WTC11 (cell line): ENCODE measurements at regions not wholly inside any gene's neighbourhood (a gene's known extent, or its start where the extent isn't known, plus 50 kb on each side); places are given as distances from the start of the nearest gene placed in this dataset.

Source experiments
- ATAC-seq: fragments of 200-7000 bp; cut with Tn5 transposase; 2 replicates; pipeline ENCODE4 v1.10.0; 2021; ENCODE audit warnings: mild to moderate bottlenecking, moderate library complexity
- CTCF ChIA-PET: fragments of 300-600 bp; sonication (Branson Sonifier 250); formaldehyde crosslinking; loops from one replicate; lab custom pipeline; 2021; ENCODE audit warnings: antibody characterized with exemption; lab: Charles Lee
- POLR2A ChIA-PET: fragments of 350-600 bp; sonication (Branson Sonifier 250); formaldehyde crosslinking; loops from one replicate; lab custom pipeline; 2021; ENCODE audit warnings: antibody characterized with exemption; lab: Charles Lee
- DNase-seq: peaks from one replicate; pipeline ENCODE4 v3.0.0; 2021; ENCODE audit warnings: low spot score
- H3K27ac Mint-ChIP-seq: 2 replicates; pipeline ENCODE4 v1.8.0; 2021; ENCODE audit warnings: mixed read lengths
- H3K27me3 Mint-ChIP-seq: 2 replicates; pipeline ENCODE4 v1.8.0; 2021; ENCODE audit warnings: low read depth, mild to moderate bottlenecking, moderate library complexity, mixed read lengths
- H3K36me3 Mint-ChIP-seq: 2 replicates; pipeline ENCODE4 v1.8.0; 2021; ENCODE audit warnings: mixed read lengths
- H3K4me1 Mint-ChIP-seq: 2 replicates; pipeline ENCODE4 v1.8.0; 2022; ENCODE audit warnings: mixed read lengths
- H3K4me3 Mint-ChIP-seq: 2 replicates; pipeline ENCODE4 v1.8.0; 2021; ENCODE audit warnings: mild to moderate bottlenecking, moderate library complexity, mixed read lengths
- H3K9me3 Mint-ChIP-seq: 2 replicates; pipeline ENCODE4 v1.8.0; 2021; ENCODE audit warnings: mixed read lengths
- AR ChIP-seq: fragments of 250-450 bp; sonication (Bioruptor Pico); IDR thresholded peaks from 2 replicates; pipeline ENCODE4 v1.9.0; 2021; ENCODE audit warnings: mild to moderate bottlenecking
- ATF3 ChIP-seq: sonication (generic); formaldehyde crosslinking; conservative IDR thresholded peaks from 2 replicates; pipeline ENCODE4 v1.8.1; 2022; ENCODE audit warnings: mild to moderate bottlenecking, missing genetic modification reagents
- ATF6 ChIP-seq: sonication (generic); formaldehyde crosslinking; IDR thresholded peaks from 2 replicates; pipeline ENCODE4 v1.8.1; 2023; ENCODE audit warnings: mild to moderate bottlenecking, missing genetic modification reagents
- E2F4 ChIP-seq: sonication (generic); formaldehyde crosslinking; IDR thresholded peaks from 2 replicates; pipeline ENCODE4 v1.8.1; 2022; ENCODE audit warnings: low read depth, mild to moderate bottlenecking, moderate library complexity, missing genetic modification reagents, borderline replicate concordance
- E2F5 ChIP-seq: sonication (generic); formaldehyde crosslinking; IDR thresholded peaks from 2 replicates; pipeline ENCODE4 v1.8.1; 2022; ENCODE audit warnings: mild to moderate bottlenecking, moderate library complexity, missing genetic modification reagents
- ELF4 ChIP-seq: sonication (generic); formaldehyde crosslinking; IDR thresholded peaks from 2 replicates; pipeline ENCODE4 v1.8.1; 2022; ENCODE audit warnings: low read depth, mild to moderate bottlenecking, moderate library complexity, missing genetic modification reagents
- HMGXB4 ChIP-seq: sonication (generic); formaldehyde crosslinking; IDR thresholded peaks from 2 replicates; pipeline ENCODE4 v1.8.1; 2023; ENCODE audit warnings: mild to moderate bottlenecking, moderate library complexity, missing genetic modification reagents
- IRF1 ChIP-seq: sonication (generic); formaldehyde crosslinking; IDR thresholded peaks from 2 replicates; pipeline ENCODE4 v1.8.0; 2023; ENCODE audit warnings: missing genetic modification reagents
- NFE2L1 ChIP-seq: sonication (generic); formaldehyde crosslinking; IDR thresholded peaks from 2 replicates; pipeline ENCODE4 v1.8.1; 2023; ENCODE audit warnings: missing genetic modification reagents
- NFYB ChIP-seq: sonication (generic); formaldehyde crosslinking; conservative IDR thresholded peaks from 2 replicates; pipeline ENCODE4 v1.8.0; 2022; ENCODE audit warnings: low read depth, missing genetic modification reagents
- NR1H2 ChIP-seq: sonication (generic); formaldehyde crosslinking; IDR thresholded peaks from 2 replicates; pipeline ENCODE4 v1.9.0; 2021; ENCODE audit warnings: mild to moderate bottlenecking, moderate library complexity, missing genetic modification reagents
- OVOL2 ChIP-seq: fragments of 250-450 bp; sonication (Bioruptor Pico); IDR thresholded peaks from 2 replicates; pipeline ENCODE4 v1.9.0; 2021; ENCODE audit warnings: mild to moderate bottlenecking, borderline replicate concordance
- SP1 ChIP-seq: sonication (generic); formaldehyde crosslinking; conservative IDR thresholded peaks from 2 replicates; pipeline ENCODE4 v1.8.1; 2022; ENCODE audit warnings: missing genetic modification reagents
- ZBTB21 ChIP-seq: sonication (generic); formaldehyde crosslinking; IDR thresholded peaks from 2 replicates; pipeline ENCODE4 v1.8.1; 2023; ENCODE audit warnings: mild to moderate bottlenecking, missing genetic modification reagents, borderline replicate concordance
- ZNF416 ChIP-seq: fragments of 250-450 bp; sonication (Bioruptor Pico); IDR thresholded peaks from 2 replicates; pipeline ENCODE4 v1.9.0; 2021; ENCODE audit warnings: mild to moderate bottlenecking, inconsistent platforms
- ZNF512 ChIP-seq: sonication (generic); formaldehyde crosslinking; IDR thresholded peaks from 2 replicates; pipeline ENCODE4 v1.8.1; 2022; ENCODE audit warnings: missing genetic modification reagents, borderline replicate concordance
- ZNF671 ChIP-seq: fragments of 250-450 bp; sonication (Bioruptor Pico); IDR thresholded peaks from 2 replicates; pipeline ENCODE4 v1.8.0; 2021; ENCODE audit warnings: mild to moderate bottlenecking

- H3K4me1 Mint-ChIP-seq: peaks cover 3% of the 10 kb centered on the region; the same call in 1 of the 2 replicates
- H3K9me3 Mint-ChIP-seq: peaks cover 11% of the 10 kb centered on the region
- TF ChIP-seq NR1H2 (CRISPR knock-in tag) (no peak), ZNF416 (no peak), ZNF671 (no peak), ZNF512 (CRISPR knock-in tag) (no peak), HMGXB4 (CRISPR knock-in tag) (no peak), NFE2L1 (CRISPR knock-in tag) (no peak), NFYB (no peak), E2F5 (no peak), AR (CRISPR knock-in tag) (no peak), ATF6 (CRISPR knock-in tag) (no peak), ELF4 (no peak), IRF1 (CRISPR knock-in tag) (no peak), SP1 (CRISPR knock-in tag) (no peak), ZBTB21 (CRISPR knock-in tag) (no peak), OVOL2 (CRISPR knock-in tag) (no peak)
- TF ChIP-seq, all 79 proteins: peak for 0
- ChIA-PET POLR2A (no interaction called here), CTCF (no interaction called here)
- no peak overlapping the region for H3K27ac Mint-ChIP-seq
- no peak for ATAC-seq
- no peaks in the 10 kb centered on the region for H3K27me3 Mint-ChIP-seq
- no peak overlapping the region for H3K4me3 Mint-ChIP-seq
- no peaks in the 10 kb centered on the region; the same call in 1 of the 2 replicates for H3K36me3 Mint-ChIP-seq
- no peak for DNase-seq
Observed at GRCh38 chr1:68378296-68379084, 71.3 kb downstream of the RPE65 start.

- ChIA-PET CTCF (interaction anchor here (1.2 kb wide), 1 partner anchor 257 kb away, joined by 4 read pairs; no protein-coding TSS in a partner anchor), POLR2A (no interaction called here)
- Mint-ChIP-seq H3K9me3 (peaks cover 8% of the 10 kb centered on the region), H3K4me1 (peaks cover 3% of the 10 kb centered on the region; the same call in 1 of the 2 replicates), H3K27me3 (no peaks in the 10 kb centered on the region), H3K4me3 (no peak overlapping the region), H3K27ac (no peak overlapping the region), H3K36me3 (no peaks in the 10 kb centered on the region)
- DNase-seq (no peak), ATAC-seq (peak; percentile 59; the same call in 1 of the 2 replicates)
- TF ChIP-seq ELF4 (no peak), NFYB (no peak), ATF3 (no peak), AR (CRISPR knock-in tag) (no peak), E2F4 (no peak)
Observed at GRCh38 chr1:68377098-68377497, 72.7 kb downstream of the RPE65 start.
